ENCODE measurements at regions not wholly inside any gene's neighbourhood (a gene's known extent, or its start where the extent isn't known, plus 50 kb on each side); places are given as distances from the start of the nearest gene placed in this dataset.

DNA sequence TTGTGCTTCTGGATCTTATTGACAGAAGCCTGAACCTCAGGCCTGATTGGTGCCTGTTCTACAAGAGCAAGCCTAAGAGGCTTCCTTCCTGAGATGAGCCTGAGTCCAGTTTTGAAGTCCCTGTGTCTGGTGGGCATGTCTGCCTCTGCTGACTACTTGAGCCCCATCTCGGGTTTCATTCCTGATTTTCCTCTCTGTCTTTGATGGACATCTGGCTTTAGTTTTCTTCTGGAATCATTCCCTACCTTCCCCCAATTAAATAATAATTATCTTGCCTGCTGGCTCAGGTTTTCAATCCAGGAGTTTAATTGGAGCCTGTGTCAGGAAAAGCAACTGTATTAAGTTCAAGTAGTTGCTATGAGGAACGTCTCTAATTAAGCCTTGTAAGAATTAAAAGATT lies 135.5 kb upstream of the MC4R start:
- Histone ChIP-seq H3K4me1 (no peaks in the 10 kb centered on the region), H3K27ac (no peak overlapping the region), H3K27me3 (no peaks in the 10 kb centered on the region), H3K36me3 (no peaks in the 10 kb centered on the region), H3K9me3 (no peaks in the 10 kb centered on the region), H3K4me3 (replicated peaks in 1 of 3) (no peak overlapping the region)
- no peak for DNase-seq
- intact Hi-C loops (cut with DNase I) = no loop called here
- TF ChIP-seq, protein P1, sequence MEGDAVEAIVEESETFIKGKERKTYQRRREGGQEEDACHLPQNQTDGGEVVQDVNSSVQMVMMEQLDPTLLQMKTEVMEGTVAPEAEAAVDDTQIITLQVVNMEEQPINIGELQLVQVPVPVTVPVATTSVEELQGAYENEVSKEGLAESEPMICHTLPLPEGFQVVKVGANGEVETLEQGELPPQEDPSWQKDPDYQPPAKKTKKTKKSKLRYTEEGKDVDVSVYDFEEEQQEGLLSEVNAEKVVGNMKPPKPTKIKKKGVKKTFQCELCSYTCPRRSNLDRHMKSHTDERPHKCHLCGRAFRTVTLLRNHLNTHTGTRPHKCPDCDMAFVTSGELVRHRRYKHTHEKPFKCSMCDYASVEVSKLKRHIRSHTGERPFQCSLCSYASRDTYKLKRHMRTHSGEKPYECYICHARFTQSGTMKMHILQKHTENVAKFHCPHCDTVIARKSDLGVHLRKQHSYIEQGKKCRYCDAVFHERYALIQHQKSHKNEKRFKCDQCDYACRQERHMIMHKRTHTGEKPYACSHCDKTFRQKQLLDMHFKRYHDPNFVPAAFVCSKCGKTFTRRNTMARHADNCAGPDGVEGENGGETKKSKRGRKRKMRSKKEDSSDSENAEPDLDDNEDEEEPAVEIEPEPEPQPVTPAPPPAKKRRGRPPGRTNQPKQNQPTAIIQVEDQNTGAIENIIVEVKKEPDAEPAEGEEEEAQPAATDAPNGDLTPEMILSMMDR (IDR thresholded peaks at IDR 0.05) = no peak
- TF ChIP-seq POLR2A (IDR thresholded peaks at IDR 0.05) = no peak
- 74% methylated on average over 2 of the region's 2 CpGs for WGBS, 2 donors

DNA sequence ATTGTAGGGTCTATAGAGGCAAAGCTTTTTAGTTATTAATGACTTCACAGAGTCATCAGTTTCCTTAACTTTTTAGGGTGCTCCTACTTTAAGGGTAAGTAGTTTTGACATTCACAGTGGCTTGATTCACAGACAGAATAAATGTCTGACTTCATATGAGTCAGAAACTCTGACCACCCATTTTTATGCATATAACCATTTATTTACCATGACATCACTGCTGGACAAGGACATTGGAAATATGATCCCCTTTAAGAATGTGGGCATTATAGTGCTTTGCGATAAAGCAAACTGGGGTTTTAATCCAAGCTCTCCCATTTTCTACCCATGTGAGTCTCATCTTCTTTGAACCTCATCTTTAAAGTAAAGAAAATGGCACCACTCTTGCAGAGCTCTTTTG lies 162.0 kb upstream of the MC4R start:
- H3K27ac ChIP-seq = no peak overlapping the region
- intact Hi-C loops (cut with DNase I) = no loop called here
- H3K4me3 ChIP-seq (replicated peaks in 1 of 3) = no peak overlapping the region
- DNase-seq = no peak
- H3K36me3 ChIP-seq = no peaks in the 10 kb centered on the region
- no peaks in the 10 kb centered on the region for H3K4me1 ChIP-seq
- H3K27me3 ChIP-seq = no peaks in the 10 kb centered on the region
- 93% methylated on average over 1 of the region's 1 CpG for WGBS, 2 donors
- no peaks in the 10 kb centered on the region for H3K9me3 ChIP-seq
- no peak for TF ChIP-seq POLR2A (IDR thresholded peaks at IDR 0.05)
- TF ChIP-seq, protein P1 (IDR thresholded peaks at IDR 0.05) = no peak

DNA sequence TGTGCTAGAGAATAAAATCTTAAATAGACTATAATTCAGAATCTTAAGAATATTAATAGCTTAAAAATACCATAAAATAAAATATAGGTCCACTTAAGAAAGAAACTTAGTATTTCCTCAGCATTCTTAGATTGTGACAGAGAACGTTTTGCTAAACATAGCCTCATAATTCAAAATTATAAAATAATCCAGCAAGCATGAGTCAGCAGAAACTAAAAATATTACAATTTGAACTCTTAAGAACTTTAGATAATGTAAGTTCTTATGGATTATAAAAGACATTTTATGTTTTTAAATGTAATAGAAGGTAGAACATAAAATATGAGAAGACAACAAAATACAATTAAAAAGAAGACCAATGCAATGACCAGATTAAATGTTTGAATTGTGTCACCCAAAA lies 164.5 kb upstream of the MC4R start:
- Histone ChIP-seq H3K4me3 (replicated peaks in 1 of 3) (no peak overlapping the region), H3K9me3 (no peaks in the 10 kb centered on the region), H3K27me3 (no peaks in the 10 kb centered on the region), H3K27ac (no peak overlapping the region), H3K4me1 (no peaks in the 10 kb centered on the region), H3K36me3 (no peaks in the 10 kb centered on the region)
- DNase-seq = no peak
- 55 to 64% methylated on average over 1 of the region's 1 CpG for WGBS, 2 donors
- TF ChIP-seq POLR2A (IDR thresholded peaks at IDR 0.05) = no peak
- TF ChIP-seq, protein P1 (IDR thresholded peaks at IDR 0.05) = no peak
- intact Hi-C loops (cut with DNase I) = no loop called here

DNA sequence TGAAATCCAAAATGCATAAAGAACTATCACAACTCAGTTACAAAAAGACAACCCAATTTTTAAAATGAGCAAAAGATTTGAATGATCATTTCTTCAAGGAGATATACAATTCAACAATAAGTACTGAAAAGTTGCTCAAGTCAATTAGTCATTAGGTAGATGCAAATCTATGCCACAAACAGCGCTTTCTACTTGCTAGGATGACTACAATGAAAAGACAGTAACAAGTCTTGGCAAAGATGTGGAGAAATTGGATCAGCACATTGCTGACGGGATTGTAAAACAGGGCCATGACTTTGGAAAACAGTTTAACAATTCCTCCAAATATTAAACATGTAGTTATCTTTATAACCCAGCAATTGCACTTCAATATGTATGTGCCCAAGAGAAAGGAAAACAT lies 166.3 kb upstream of the MC4R start:
- no peaks in the 10 kb centered on the region for H3K4me1 ChIP-seq
- 85 to 86% methylated on average over 2 of the region's 2 CpGs for WGBS, 2 donors
- H3K4me3 ChIP-seq (replicated peaks in 1 of 3) = no peak overlapping the region
- H3K9me3 ChIP-seq = no peaks in the 10 kb centered on the region
- intact Hi-C loops (cut with DNase I) = no loop called here
- H3K27me3 ChIP-seq = no peaks in the 10 kb centered on the region
- H3K36me3 ChIP-seq = no peaks in the 10 kb centered on the region
- no peak for DNase-seq
- no peak overlapping the region for H3K27ac ChIP-seq
- TF ChIP-seq POLR2A (IDR thresholded peaks at IDR 0.05) = no peak
- TF ChIP-seq, protein P1 (IDR thresholded peaks at IDR 0.05) = no peak

DNA sequence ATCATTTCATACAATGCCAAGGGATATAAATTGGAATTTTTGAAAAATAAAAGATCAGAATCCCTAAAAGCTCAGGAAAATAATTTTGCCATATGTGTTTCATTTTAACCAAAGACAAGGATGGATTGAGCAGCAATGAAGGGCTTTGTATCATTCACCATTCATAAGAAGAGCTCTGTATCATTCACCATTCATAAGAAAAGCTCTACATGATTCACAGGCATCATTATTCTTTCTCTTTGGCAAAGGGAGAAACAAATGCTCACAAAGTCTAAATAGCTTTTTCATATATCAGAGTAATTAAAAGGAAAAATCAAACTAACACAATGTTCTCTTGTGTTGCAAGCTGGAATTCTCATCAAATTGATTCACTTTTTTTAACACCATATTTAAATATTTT lies 169.1 kb upstream of the MC4R start:
- H3K27me3 ChIP-seq = no peaks in the 10 kb centered on the region
- no peaks in the 10 kb centered on the region for H3K4me1 ChIP-seq
- intact Hi-C loops (cut with DNase I) = no loop called here
- H3K36me3 ChIP-seq = no peaks in the 10 kb centered on the region
- H3K27ac ChIP-seq = no peak overlapping the region
- no peak for TF ChIP-seq POLR2A (IDR thresholded peaks at IDR 0.05)
- TF ChIP-seq, protein P1 (IDR thresholded peaks at IDR 0.05) = no peak
- DNase-seq = no peak
- H3K9me3 ChIP-seq = no peaks in the 10 kb centered on the region
- no peak overlapping the region for H3K4me3 ChIP-seq (replicated peaks in 1 of 3)
